Activated T-cell treated with anti-CD3 and anti-CD28 coated beads, Interleukin-2, amount 50 U/mL, for 48 hours (primary cell): ENCODE measurements at regions not wholly inside any gene's neighbourhood (a gene's known extent, or its start where the extent isn't known, plus 50 kb on each side); places are given as distances from the start of the nearest gene placed in this dataset.

ENCODE experiments used
- DNase-seq, 2 experiments: peaks; one replicate each; pipeline ENCODE4 v3.0.0-alpha.2; 2020

GRCh38 chr3:187979564-187979963 lies 174.4 kb upstream of the LPP start:
- DNase-seq: peak in 1 of 2 experiments; percentile 25

GRCh38 chr3:187980861-187981260 lies 173.1 kb upstream of the LPP start:
- DNase-seq: no peak

GRCh38 chr3:187982142-187982541 lies 171.8 kb upstream of the LPP start:
- peak in 1 of 2 experiments; percentile 14 for DNase-seq

GRCh38 chr3:187983484-187984124 lies 170.4 kb upstream of the LPP start:
- DNase-seq: peak in 1 of 2 experiments; percentile 12

- DNase-seq: peak in 1 of 2 experiments; percentile 13
These were observed 168.3 kb upstream of the LPP start for GRCh38 chr3:187985647-187986046.

- peak; percentile 69 to 73 for DNase-seq
These were observed 167.4 kb upstream of the LPP start for GRCh38 chr3:187986514-187986934.

GRCh38 chr3:187987187-187987586 lies 166.8 kb upstream of the LPP start:
- peak in 1 of 2 experiments; percentile 19 for DNase-seq

- peak; percentile 66 to 76 for DNase-seq
These were observed 166.0 kb upstream of the LPP start for GRCh38 chr3:187987924-187988323.

GRCh38 chr3:187989575-187990153 lies 164.3 kb upstream of the LPP start:
- peak in 1 of 2 experiments; percentile 15 for DNase-seq

GRCh38 chr3:187992609-187993008 lies 161.3 kb upstream of the LPP start:
- DNase-seq: no peak

GRCh38 chr3:187994221-187995042 lies 159.5 kb upstream of the LPP start:
- DNase-seq: no peak

GRCh38 chr3:187995043-187995400 lies 158.9 kb upstream of the LPP start:
- DNase-seq: no peak

- no peak for DNase-seq
These were observed 158.3 kb upstream of the LPP start for GRCh38 chr3:187995667-187996066.

GRCh38 chr3:187996609-187997008 lies 157.3 kb upstream of the LPP start:
- DNase-seq: no peak

GRCh38 chr3:187997490-187997889 lies 156.5 kb upstream of the LPP start:
- DNase-seq: no peak

GRCh38 chr3:187997946-187998561 lies 155.9 kb upstream of the LPP start:
- DNase-seq: no peak

GRCh38 chr3:187998611-187999010 lies 155.3 kb upstream of the LPP start:
- DNase-seq: no peak

GRCh38 chr3:187999821-188000220 lies 154.1 kb upstream of the LPP start:
- peak in 1 of 2 experiments; percentile 43 for DNase-seq

GRCh38 chr3:188000361-188000861 lies 153.5 kb upstream of the LPP start:
- DNase-seq: no peak

GRCh38 chr3:188001093-188001492 lies 152.9 kb upstream of the LPP start:
- DNase-seq: no peak

- DNase-seq: no peak
These were observed 152.0 kb upstream of the LPP start for GRCh38 chr3:188001926-188002325.

GRCh38 chr3:188002626-188003138 lies 151.3 kb upstream of the LPP start:
- DNase-seq: no peak
